OCI-LY1 (cell line): ENCODE measurements at regions not wholly inside any gene's neighbourhood (a gene's known extent, or its start where the extent isn't known, plus 50 kb on each side); places are given as distances from the start of the nearest gene placed in this dataset.

Experiments used
- CTCF ChIP-seq: fragments of 200-600 bp; sonication (generic), shearing (Covaris generic); IDR thresholded peaks from 2 replicates; pipeline ENCODE4 v1.5.1; 2017; ENCODE audit warnings: mild to moderate bottlenecking, antibody characterized with exemption, low read length, moderate library complexity, mixed read lengths
- EZH2 ChIP-seq: fragments of 200-600 bp; sonication (generic), shearing (Covaris generic); IDR thresholded peaks from 2 replicates; pipeline ENCODE4 v1.8.0; 2017; ENCODE audit warnings: borderline replicate concordance, mixed run types, mild to moderate bottlenecking, antibody characterized with exemption, low read length, moderate library complexity, mixed read lengths

GRCh38 chr1:228899421-228899956 lies 164.2 kb downstream of the RHOU start:
- TF ChIP-seq CTCF (no peak), EZH2 (no peak)
